Adrenal gland (tissue), 5 donors: ENCODE measurements at regions not wholly inside any gene's neighbourhood (a gene's known extent, or its start where the extent isn't known, plus 50 kb on each side); places are given as distances from the start of the nearest gene placed in this dataset.

Experiments used
- CTCF ChIP-seq, 6 experiments: fragments of 450-650 bp in 4 of 6; fragments of 200-600 bp in 2 of 6; sonication (generic) in 1 of 6; IDR thresholded peaks; 1 replicate in 5 of 6; 2 replicates in 1 of 6; pipeline versions ENCODE4 v1.5.1 to v1.8.0; 2016 to 2021; ENCODE audit warnings: antibody characterized with exemption in 6 of 6, mild to moderate bottlenecking in 2 of 6, moderate library complexity in 1 of 6
- POLR2A ChIP-seq, 2 donors: fragments of 450-650 bp; IDR thresholded peaks; one replicate each; pipeline ENCODE4 v1.6.1; 2017; ENCODE audit warnings: antibody characterized with exemption in 2 of 2, mild to moderate bottlenecking in 2 of 2, moderate library complexity in 1 of 2
- donor health status: DM: no; HTN: no; CAD: no.

GRCh38 chr7:55277916-55278315 lies 87.2 kb upstream of the LANCL2 start:
- TF ChIP-seq POLR2A (IDR thresholded peaks at IDR 0.05) (no peak), CTCF (IDR thresholded peaks at IDR 0.05) (no peak)
